ENCODE measurements at regions not wholly inside any gene's neighbourhood (a gene's known extent, or its start where the extent isn't known, plus 50 kb on each side); places are given as distances from the start of the nearest gene placed in this dataset.

GRCh38 chr6:94658929-94659328 lies 918.4 kb upstream of the MANEA start:
- ChIA-PET POLR2A (no interaction called here), CTCF (no interaction called here)
- H3K36me3 ChIP-seq (replicated peaks in 1 of 2; ENCODE audit: control insufficient read depth in 1 of 2, insufficient read depth in 2 of 2, low read length in 1 of 2) = no peaks in the 10 kb centered on the region
- no peaks in the 10 kb centered on the region for H3K9me3 ChIP-seq
- H3K79me2 ChIP-seq (ENCODE audit: insufficient read depth) = no peaks in the 10 kb centered on the region
- H3F3A ChIP-seq (replicated peaks; ENCODE audit: insufficient read depth) = no peaks in the 10 kb centered on the region
- no peak for DNase-seq
- WGBS (ENCODE audit: low lambda C conversion rate) = 19% methylated on average over 4 of the region's 4 CpGs
- no peaks in the 10 kb centered on the region for H3K9me2 ChIP-seq
- H3K27ac ChIP-seq (ENCODE audit: low read depth in 2 of 2, low read length in 1 of 2) = no peak overlapping the region
- TF ChIP-seq CTCF (IDR thresholded peaks at IDR 0.05) (no peak), POLR2AphosphoS5 (IDR thresholded peaks at IDR 0.05; ENCODE audit: low read depth, low read length) (no peak), GATA2 (CRISPR knock-in tag; IDR thresholded peaks at IDR 0.05) (no peak), EZH2phosphoT487 (IDR thresholded peaks at IDR 0.05; ENCODE audit: borderline replicate concordance, low read depth) (no peak), TEAD4 (IDR thresholded peaks at IDR 0.05; ENCODE audit: borderline replicate concordance, insufficient read depth) (no peak), RXRA (IDR thresholded peaks at IDR 0.05; ENCODE audit: borderline replicate concordance, low read depth) (no peak), JUND (IDR thresholded peaks at IDR 0.05) (no peak), RCOR1 (IDR thresholded peaks at IDR 0.05; ENCODE audit: low read length) (no peak), USF2 (IDR thresholded peaks at IDR 0.05; ENCODE audit: borderline replicate concordance, low read depth, low read length) (no peak), SMC3 (IDR thresholded peaks at IDR 0.05; ENCODE audit: low read depth, low read length) (no peak), ZBTB33 (IDR thresholded peaks at IDR 0.05; ENCODE audit: borderline replicate concordance, low read depth) (no peak), RFX5 (IDR thresholded peaks at IDR 0.05; ENCODE audit: low read length) (no peak), TCF12 (IDR thresholded peaks at IDR 0.05) (no peak), PBX3 (IDR thresholded peaks at IDR 0.05) (no peak), FOXM1 (IDR thresholded peaks at IDR 0.05; ENCODE audit: low read depth) (no peak), RAD21 (IDR thresholded peaks at IDR 0.05; ENCODE audit: low read length) (no peak), FOSL2 (IDR thresholded peaks at IDR 0.05; ENCODE audit: borderline replicate concordance, low read depth) (no peak), EP300 (IDR thresholded peaks at IDR 0.05; ENCODE audit: borderline replicate concordance in 1 of 2, low read depth in 1 of 2, low read length in 1 of 2) (no peak), MXI1 (IDR thresholded peaks at IDR 0.05; ENCODE audit: low read depth, low read length) (no peak), SIN3A (IDR thresholded peaks at IDR 0.05; ENCODE audit: borderline replicate concordance, low read depth, low read length) (no peak)
- no peak overlapping the region for H3K4me3 ChIP-seq (ENCODE audit: low read depth in 2 of 2, low read length in 1 of 2)
- H3K9ac ChIP-seq = no peak overlapping the region
- no peaks in the 10 kb centered on the region for H3K27me3 ChIP-seq (ENCODE audit: insufficient read depth)
- no peak overlapping the region for H3K4me2 ChIP-seq
- no peaks in the 10 kb centered on the region for H4K20me1 ChIP-seq (ENCODE audit: insufficient read depth)
- H2AFZ ChIP-seq (ENCODE audit: low read depth) = no peak overlapping the region
- H3K4me1 ChIP-seq (ENCODE audit: control insufficient read depth in 1 of 2, insufficient read depth in 2 of 2, low read depth in 1 of 2, low read length in 1 of 2) = no peaks in the 10 kb centered on the region

Measured in SK-N-SH (cell line).